MM.1S (cell line): ENCODE measurements at regions not wholly inside any gene's neighbourhood (a gene's known extent, or its start where the extent isn't known, plus 50 kb on each side); places are given as distances from the start of the nearest gene placed in this dataset.

Experiments used
- DNase-seq: peaks from one replicate; pipeline ENCODE4 v3.0.0-alpha.2; 2015
- H2AFZ ChIP-seq: fragments of 300-600 bp; sonication (generic); 2 replicates; pipeline ENCODE4 v1.6.0; 2016; ENCODE audit warnings: antibody characterized with exemption, low read length
- H3F3A ChIP-seq: fragments of 300-600 bp; sonication (generic); 2 replicates; pipeline ENCODE4 v1.6.1; 2016; ENCODE audit warnings: mild to moderate bottlenecking, antibody characterized with exemption, low read length, moderate library complexity, mixed read lengths; ENCODE audit not compliant: insufficient read depth
- H3K27ac ChIP-seq: fragments of 300-600 bp; sonication (generic); 2 replicates; pipeline ENCODE4 v1.5.1; 2016; ENCODE audit warnings: mild to moderate bottlenecking, low read length
- H3K27me3 ChIP-seq: fragments of 300-600 bp; sonication (generic); replicated peaks from 2 replicates; pipeline ENCODE4 v1.6.0; 2016; ENCODE audit warnings: low read length; ENCODE audit not compliant: insufficient read depth
- H3K36me3 ChIP-seq: fragments of 300-600 bp; sonication (generic); replicated peaks from 2 replicates; pipeline ENCODE4 v1.6.1; 2016; ENCODE audit warnings: mild to moderate bottlenecking, low read length, mixed read lengths; ENCODE audit not compliant: insufficient read depth
- H3K4me1 ChIP-seq: fragments of 300-600 bp; sonication (generic); 2 replicates; pipeline ENCODE4 v1.6.1; 2016; ENCODE audit warnings: low read length, mixed read lengths
- H3K4me2 ChIP-seq: fragments of 300-600 bp; sonication (generic); 2 replicates; pipeline ENCODE4 v1.6.0; 2016; ENCODE audit warnings: low read depth, low read length
- H3K4me3 ChIP-seq: fragments of 300-600 bp; sonication (generic); 2 replicates; pipeline ENCODE4 v1.5.1; 2016; ENCODE audit warnings: low read length, mixed read lengths
- H3K79me2 ChIP-seq: fragments of 300-600 bp; sonication (generic); 2 replicates; pipeline ENCODE4 v1.6.1; 2016; ENCODE audit warnings: mixed run types, low read length, mixed read lengths
- H3K9ac ChIP-seq: fragments of 300-600 bp; sonication (generic); 2 replicates; pipeline ENCODE4 v1.6.1; 2016; ENCODE audit warnings: low read length, mixed read lengths
- H3K9me2 ChIP-seq: fragments of 300-600 bp; sonication (generic); replicated peaks from 2 replicates; pipeline ENCODE4 v1.6.1; 2016; ENCODE audit warnings: mild to moderate bottlenecking, low read length, mixed read lengths; ENCODE audit not compliant: insufficient read depth
- H3K9me3 ChIP-seq: fragments of 300-600 bp; sonication (generic); replicated peaks from 2 replicates; pipeline ENCODE4 v1.6.1; 2016; ENCODE audit warnings: mild to moderate bottlenecking, low read length, mixed read lengths; ENCODE audit not compliant: insufficient read depth
- H4K20me1 ChIP-seq: fragments of 300-600 bp; sonication (generic); 2 replicates; pipeline ENCODE4 v1.6.1; 2016; ENCODE audit warnings: mild to moderate bottlenecking, low read length, moderate library complexity, mixed read lengths; ENCODE audit not compliant: insufficient read depth
- CTCF ChIP-seq: fragments of 300-600 bp; sonication (generic); IDR thresholded peaks from 2 replicates; pipeline ENCODE4 v1.5.1; 2016; ENCODE audit warnings: antibody characterized with exemption, low read length, mixed read lengths
- EZH2 ChIP-seq: fragments of 300-600 bp; sonication (generic); optimal IDR thresholded peaks from 2 replicates; pipeline ENCODE3; 2017; ENCODE audit warnings: low read depth, mild to moderate bottlenecking, antibody characterized with exemption, low read length, mixed read lengths
- EZH2phosphoT487 ChIP-seq: fragments of 300-600 bp; sonication (generic); IDR thresholded peaks from 2 replicates; pipeline ENCODE4 v1.6.1; 2018; ENCODE audit warnings: antibody characterized with exemption, low read length

- Histone ChIP-seq H3K9ac (no peak overlapping the region), H3K4me3 (no peak overlapping the region), H3K9me2 (no peaks in the 10 kb centered on the region), H3K36me3 (no peaks in the 10 kb centered on the region), H3F3A (no peaks in the 10 kb centered on the region), H4K20me1 (no peaks in the 10 kb centered on the region), H3K27ac (no peak overlapping the region), H3K4me2 (no peak overlapping the region), H2AFZ (no peak overlapping the region), H3K79me2 (no peaks in the 10 kb centered on the region), H3K4me1 (no peaks in the 10 kb centered on the region), H3K9me3 (no peaks in the 10 kb centered on the region), H3K27me3 (no peaks in the 10 kb centered on the region)
- no peak for DNase-seq
- TF ChIP-seq EZH2phosphoT487 = no peak
- no peak for TF ChIP-seq CTCF
- TF ChIP-seq EZH2 = no peak
These were observed 190.2 kb upstream of the ELL2 start for GRCh38 chr5:96151891-96152290.

- H3K4me1 ChIP-seq = no peaks in the 10 kb centered on the region
- H3K27ac ChIP-seq = no peak overlapping the region
- H3K4me3 ChIP-seq = no peak overlapping the region
- H3K9ac ChIP-seq = no peak overlapping the region
- H3F3A ChIP-seq = no peaks in the 10 kb centered on the region
- no peak overlapping the region for H3K4me2 ChIP-seq
- no peak overlapping the region for H2AFZ ChIP-seq
- no peaks in the 10 kb centered on the region for H3K36me3 ChIP-seq
- no peaks in the 10 kb centered on the region for H3K27me3 ChIP-seq
- no peak for DNase-seq
- TF ChIP-seq CTCF (no peak), EZH2phosphoT487 (no peak), EZH2 (no peak)
- no peaks in the 10 kb centered on the region for H3K9me2 ChIP-seq
- H3K9me3 ChIP-seq = no peaks in the 10 kb centered on the region
- no peaks in the 10 kb centered on the region for H3K79me2 ChIP-seq
- H4K20me1 ChIP-seq = no peaks in the 10 kb centered on the region
These were observed 188.4 kb upstream of the ELL2 start for GRCh38 chr5:96150007-96150406.

GRCh38 chr5:96149546-96149945, 187.9 kb upstream of the ELL2 start:
- no peaks in the 10 kb centered on the region for H4K20me1 ChIP-seq
- no peak overlapping the region for H3K9ac ChIP-seq
- no peaks in the 10 kb centered on the region for H3F3A ChIP-seq
- H3K9me2 ChIP-seq = no peaks in the 10 kb centered on the region
- DNase-seq = peak; percentile 45
- H3K4me1 ChIP-seq = no peaks in the 10 kb centered on the region
- no peak overlapping the region for H3K4me3 ChIP-seq
- H2AFZ ChIP-seq = no peak overlapping the region
- no peaks in the 10 kb centered on the region for H3K27me3 ChIP-seq
- TF ChIP-seq EZH2 = no peak
- TF ChIP-seq CTCF = no peak
- TF ChIP-seq EZH2phosphoT487 = no peak
- no peak overlapping the region for H3K27ac ChIP-seq
- H3K79me2 ChIP-seq = no peaks in the 10 kb centered on the region
- H3K36me3 ChIP-seq = no peaks in the 10 kb centered on the region
- no peak overlapping the region for H3K4me2 ChIP-seq
- H3K9me3 ChIP-seq = no peaks in the 10 kb centered on the region

- DNase-seq = no peak
- no peaks in the 10 kb centered on the region for H3K27me3 ChIP-seq
- no peaks in the 10 kb centered on the region for H3F3A ChIP-seq
- no peaks in the 10 kb centered on the region for H3K9me3 ChIP-seq
- no peaks in the 10 kb centered on the region for H3K36me3 ChIP-seq
- no peak for TF ChIP-seq CTCF
- no peak for TF ChIP-seq EZH2
- no peak for TF ChIP-seq EZH2phosphoT487
- no peaks in the 10 kb centered on the region for H3K9me2 ChIP-seq
- H3K4me2 ChIP-seq = no peak overlapping the region
- H4K20me1 ChIP-seq = no peaks in the 10 kb centered on the region
- H3K4me3 ChIP-seq = no peak overlapping the region
- no peaks in the 10 kb centered on the region for H3K4me1 ChIP-seq
- H3K27ac ChIP-seq = no peak overlapping the region
- H2AFZ ChIP-seq = no peak overlapping the region
- H3K9ac ChIP-seq = no peak overlapping the region
- no peaks in the 10 kb centered on the region for H3K79me2 ChIP-seq
These were observed 187.4 kb upstream of the ELL2 start for GRCh38 chr5:96149021-96149420.
